GM21390 (cell line): ENCODE measurements at regions not wholly inside any gene's neighbourhood (a gene's known extent, or its start where the extent isn't known, plus 50 kb on each side); places are given as distances from the start of the nearest gene placed in this dataset.

ENCODE experiments used
- ATAC-seq: cut with Tn5 transposase; IDR thresholded peaks from one replicate; pipeline ENCODE4 v1.9.1; 2021; ENCODE audit not compliant: unreplicated experiment

- ATAC-seq = no peak
Observed at GRCh38 chr2:144163592-144163991, 356.3 kb downstream of the ZEB2 start.

- peak; percentile 72 for ATAC-seq
Observed at GRCh38 chr2:144162652-144163051, 357.3 kb downstream of the ZEB2 start.

- no peak for ATAC-seq
Observed at GRCh38 chr2:144161061-144161460, 358.9 kb downstream of the ZEB2 start.

GRCh38 chr2:144159240-144159639 is 360.7 kb downstream of the ZEB2 start:
- ATAC-seq = no peak

- no peak for ATAC-seq
Observed at GRCh38 chr2:144158096-144158495, 361.8 kb downstream of the ZEB2 start.

GRCh38 chr2:144156736-144157640 is 362.9 kb downstream of the ZEB2 start:
- ATAC-seq = no peak

GRCh38 chr2:144154205-144154604 is 365.7 kb downstream of the ZEB2 start:
- no peak for ATAC-seq

- peak; percentile 77 for ATAC-seq
Observed at GRCh38 chr2:144152817-144153271, 367.1 kb downstream of the ZEB2 start.

GRCh38 chr2:144151851-144152250 is 368.1 kb downstream of the ZEB2 start:
- no peak for ATAC-seq

GRCh38 chr2:144151405-144151804 is 368.5 kb downstream of the ZEB2 start:
- no peak for ATAC-seq

GRCh38 chr2:144147356-144147755 is 372.6 kb downstream of the ZEB2 start:
- ATAC-seq = no peak

GRCh38 chr2:144146876-144147275 is 373.0 kb downstream of the ZEB2 start:
- ATAC-seq = no peak

- no peak for ATAC-seq
Observed at GRCh38 chr2:144146076-144146475, 373.8 kb downstream of the ZEB2 start.

- ATAC-seq = no peak
Observed at GRCh38 chr2:144143294-144144151, 376.4 kb downstream of the ZEB2 start.

GRCh38 chr2:144140891-144141290 is 379.0 kb downstream of the ZEB2 start:
- ATAC-seq = no peak

GRCh38 chr2:144137705-144138428 is 382.1 kb downstream of the ZEB2 start:
- no peak for ATAC-seq

GRCh38 chr2:144137272-144137671 is 382.6 kb downstream of the ZEB2 start:
- no peak for ATAC-seq

- no peak for ATAC-seq
Observed at GRCh38 chr2:144136297-144137010, 383.5 kb downstream of the ZEB2 start.

GRCh38 chr2:144133936-144134665 is 385.8 kb downstream of the ZEB2 start:
- no peak for ATAC-seq

GRCh38 chr2:144132357-144132756 is 387.6 kb downstream of the ZEB2 start:
- no peak for ATAC-seq
